ENCODE measurements at regions not wholly inside any gene's neighbourhood (a gene's known extent, or its start where the extent isn't known, plus 50 kb on each side); places are given as distances from the start of the nearest gene placed in this dataset.
"Not testable (repeated sequence)": the region's sequence is repeated elsewhere in the genome, so short reads cannot be mapped to it uniquely, and the experiment has no call there.

GRCh38 chr21:24577301-24577700 lies 1030.0 kb downstream of the MRPL39 start:
- no peak for DNase-seq

GRCh38 chr21:24561291-24561690 lies 1046.0 kb downstream of the MRPL39 start:
- DNase-seq, result no peak

- no peak for DNase-seq
Observed at GRCh38 chr21:24552491-24552890, 1054.8 kb downstream of the MRPL39 start.

- DNase-seq, result no peak
Observed at GRCh38 chr21:24545807-24546361, 1061.4 kb downstream of the MRPL39 start.

- DNase-seq, result peak in 1 of 51 donors; percentile 46
Observed at GRCh38 chr21:24514081-24514733, 1093.1 kb downstream of the MRPL39 start.

- no peak for DNase-seq
Observed at GRCh38 chr21:24509131-24509530, 1098.2 kb downstream of the MRPL39 start.

GRCh38 chr21:24486973-24487372 lies 1120.3 kb downstream of the MRPL39 start:
- DNase-seq, result no peak

- not testable (repeated sequence) for DNase-seq
Observed at GRCh38 chr21:24483361-24483760, 1123.9 kb downstream of the MRPL39 start.

GRCh38 chr21:24470852-24471251 lies 1136.4 kb downstream of the MRPL39 start:
- DNase-seq, result no peak

GRCh38 chr21:24456358-24456757 lies 1150.9 kb downstream of the MRPL39 start:
- no peak for DNase-seq

GRCh38 chr21:24450119-24450518 lies 1157.2 kb downstream of the MRPL39 start:
- DNase-seq, result no peak

- DNase-seq, result no peak
Observed at GRCh38 chr21:24445517-24445916, 1161.8 kb downstream of the MRPL39 start.

- DNase-seq, result no peak
Observed at GRCh38 chr21:24444736-24445135, 1162.5 kb downstream of the MRPL39 start.

- DNase-seq, result peak in 10 of 51 donors; percentile 0 to 18 (median 6)
Observed at GRCh38 chr21:24436236-24436635, 1171.0 kb downstream of the MRPL39 start.

GRCh38 chr21:24428591-24429199 lies 1178.6 kb downstream of the MRPL39 start:
- DNase-seq, result no peak

- DNase-seq, result no peak
Observed at GRCh38 chr21:24424776-24425175, 1182.5 kb downstream of the MRPL39 start.

GRCh38 chr21:24423546-24423945 lies 1183.7 kb downstream of the MRPL39 start:
- no peak for DNase-seq

GRCh38 chr21:24420689-24421088 lies 1186.6 kb downstream of the MRPL39 start:
- DNase-seq, result no peak

GRCh38 chr21:24419641-24420040 lies 1187.6 kb downstream of the MRPL39 start:
- DNase-seq, result not testable (repeated sequence)

- DNase-seq, result no peak
Observed at GRCh38 chr21:24418671-24419070, 1188.6 kb downstream of the MRPL39 start.

- DNase-seq, result no peak
Observed at GRCh38 chr21:24411429-24411828, 1195.9 kb downstream of the MRPL39 start.

- no peak for DNase-seq
Observed at GRCh38 chr21:24403221-24403620, 1204.1 kb downstream of the MRPL39 start.

GRCh38 chr21:24395320-24395923 lies 1211.9 kb downstream of the MRPL39 start:
- DNase-seq, result no peak

Measured in hypothalamus (tissue), 51 donors.